Neural cell (in vitro differentiated cells): ENCODE measurements at regions not wholly inside any gene's neighbourhood (a gene's known extent, or its start where the extent isn't known, plus 50 kb on each side); places are given as distances from the start of the nearest gene placed in this dataset.

Experiments
- EP300 ChIP-seq: fragments of 450-650 bp; conservative IDR thresholded peaks from 2 replicates; pipeline ENCODE4 v1.6.1; 2014; ENCODE audit warnings: antibody characterized with exemption, mild to moderate bottlenecking, moderate library complexity; ENCODE audit not compliant: poor library complexity, severe bottlenecking
- EZH2 ChIP-seq: fragments of 200-600, 300-800 bp; shearing (Covaris generic), sonication (generic); IDR thresholded peaks from 2 replicates; pipeline ENCODE4 v1.6.1; 2014; ENCODE audit warnings: antibody characterized with exemption, low read length, borderline replicate concordance, mild to moderate bottlenecking; ENCODE audit not compliant: insufficient read depth, poor library complexity, severe bottlenecking
- MXI1 ChIP-seq: fragments of 450-650 bp; conservative IDR thresholded peaks from 2 replicates; pipeline ENCODE4 v1.6.1; 2014; ENCODE audit warnings: antibody characterized with exemption, mild to moderate bottlenecking; ENCODE audit not compliant: poor library complexity, severe bottlenecking
- POLR2AphosphoS5 ChIP-seq: IDR thresholded peaks from 2 replicates; pipeline ENCODE4 v1.6.1; 2012
- TF ChIP-seq, protein P1 (sequence below): fragments of 450-650 bp; IDR thresholded peaks from 2 replicates; pipeline ENCODE4 v1.5.1; 2014; ENCODE audit warnings: antibody characterized with exemption, mild to moderate bottlenecking, moderate library complexity; ENCODE audit not compliant: poor library complexity, severe bottlenecking

DNA sequence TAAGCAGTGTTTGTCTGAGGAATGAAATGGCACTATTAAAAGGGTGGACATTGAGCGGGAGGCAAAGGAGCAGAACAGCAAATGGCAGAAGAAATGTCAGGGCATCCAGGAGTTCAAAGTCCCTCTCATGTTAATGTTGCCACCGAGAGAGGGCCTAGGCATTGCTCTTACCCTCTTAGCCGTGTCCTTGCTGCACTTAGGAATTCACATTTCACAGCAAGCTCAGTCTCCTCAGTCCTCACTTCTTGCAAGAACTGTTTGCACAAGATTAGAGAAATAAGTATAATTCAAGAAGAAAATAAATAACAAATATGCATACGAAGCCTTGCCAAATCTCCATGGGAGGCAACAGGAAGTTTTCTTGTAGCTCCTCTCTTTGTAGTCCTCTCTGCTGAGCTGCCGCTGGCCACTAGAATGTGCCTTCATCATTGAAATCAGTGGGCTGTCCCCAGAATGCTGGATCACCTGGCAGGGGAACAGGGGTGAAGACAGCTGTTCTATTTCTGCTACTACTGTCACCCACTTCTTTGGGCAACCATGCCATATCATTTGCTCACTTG is 205.8 kb downstream of the ZNF326 start:
- TF ChIP-seq, protein P1, sequence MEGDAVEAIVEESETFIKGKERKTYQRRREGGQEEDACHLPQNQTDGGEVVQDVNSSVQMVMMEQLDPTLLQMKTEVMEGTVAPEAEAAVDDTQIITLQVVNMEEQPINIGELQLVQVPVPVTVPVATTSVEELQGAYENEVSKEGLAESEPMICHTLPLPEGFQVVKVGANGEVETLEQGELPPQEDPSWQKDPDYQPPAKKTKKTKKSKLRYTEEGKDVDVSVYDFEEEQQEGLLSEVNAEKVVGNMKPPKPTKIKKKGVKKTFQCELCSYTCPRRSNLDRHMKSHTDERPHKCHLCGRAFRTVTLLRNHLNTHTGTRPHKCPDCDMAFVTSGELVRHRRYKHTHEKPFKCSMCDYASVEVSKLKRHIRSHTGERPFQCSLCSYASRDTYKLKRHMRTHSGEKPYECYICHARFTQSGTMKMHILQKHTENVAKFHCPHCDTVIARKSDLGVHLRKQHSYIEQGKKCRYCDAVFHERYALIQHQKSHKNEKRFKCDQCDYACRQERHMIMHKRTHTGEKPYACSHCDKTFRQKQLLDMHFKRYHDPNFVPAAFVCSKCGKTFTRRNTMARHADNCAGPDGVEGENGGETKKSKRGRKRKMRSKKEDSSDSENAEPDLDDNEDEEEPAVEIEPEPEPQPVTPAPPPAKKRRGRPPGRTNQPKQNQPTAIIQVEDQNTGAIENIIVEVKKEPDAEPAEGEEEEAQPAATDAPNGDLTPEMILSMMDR = no peak
- no peak for TF ChIP-seq EP300
- TF ChIP-seq MXI1 = no peak
- TF ChIP-seq POLR2AphosphoS5 = no peak
- TF ChIP-seq EZH2 = no peak
